ENCODE measurements at regions not wholly inside any gene's neighbourhood (a gene's known extent, or its start where the extent isn't known, plus 50 kb on each side); places are given as distances from the start of the nearest gene placed in this dataset.
"Not testable (repeated sequence)": the region's sequence is repeated elsewhere in the genome, so short reads cannot be mapped to it uniquely, and the experiment has no call there.

DNA sequence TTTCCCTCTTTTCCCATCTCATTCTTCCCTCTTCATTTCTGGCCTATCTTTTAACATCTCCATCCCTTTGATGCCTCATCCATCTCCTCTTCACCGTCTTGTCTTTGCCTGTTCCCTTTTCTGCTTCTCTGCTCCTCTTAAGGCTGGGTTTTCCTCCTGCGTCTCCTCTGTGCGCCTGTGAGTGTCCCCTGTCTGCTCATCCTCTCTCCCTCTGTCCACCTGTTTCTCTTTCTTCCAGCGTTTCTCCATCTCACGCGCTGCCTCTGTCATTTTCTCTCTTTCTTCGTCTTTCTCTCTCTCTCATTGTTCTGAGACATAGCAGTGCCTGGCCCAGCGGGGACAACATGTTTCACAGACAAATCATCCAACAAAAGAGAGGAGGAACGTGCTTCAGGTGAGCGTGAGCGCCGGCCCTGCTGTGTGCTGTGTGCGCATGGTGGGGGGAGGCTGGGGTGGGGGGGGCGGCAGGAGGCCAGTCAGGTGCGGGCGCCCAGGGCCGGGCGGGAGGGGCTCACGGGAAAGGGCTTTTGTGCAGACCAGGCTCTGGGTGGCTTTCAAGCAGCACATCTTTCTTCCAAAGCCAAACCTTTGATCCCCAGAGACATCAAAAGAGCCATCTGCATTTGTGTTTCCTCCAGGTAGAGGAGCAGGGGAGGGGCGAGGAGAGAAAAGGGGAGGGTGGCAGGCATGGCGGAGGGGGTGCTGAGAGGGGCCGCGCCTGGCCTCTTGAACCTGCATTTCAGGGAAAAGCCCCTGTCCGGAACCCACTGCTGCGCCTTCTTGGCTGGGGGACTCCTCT, 121.3 kb downstream of the VEGFA start:
- DNase-seq = no peak

DNA sequence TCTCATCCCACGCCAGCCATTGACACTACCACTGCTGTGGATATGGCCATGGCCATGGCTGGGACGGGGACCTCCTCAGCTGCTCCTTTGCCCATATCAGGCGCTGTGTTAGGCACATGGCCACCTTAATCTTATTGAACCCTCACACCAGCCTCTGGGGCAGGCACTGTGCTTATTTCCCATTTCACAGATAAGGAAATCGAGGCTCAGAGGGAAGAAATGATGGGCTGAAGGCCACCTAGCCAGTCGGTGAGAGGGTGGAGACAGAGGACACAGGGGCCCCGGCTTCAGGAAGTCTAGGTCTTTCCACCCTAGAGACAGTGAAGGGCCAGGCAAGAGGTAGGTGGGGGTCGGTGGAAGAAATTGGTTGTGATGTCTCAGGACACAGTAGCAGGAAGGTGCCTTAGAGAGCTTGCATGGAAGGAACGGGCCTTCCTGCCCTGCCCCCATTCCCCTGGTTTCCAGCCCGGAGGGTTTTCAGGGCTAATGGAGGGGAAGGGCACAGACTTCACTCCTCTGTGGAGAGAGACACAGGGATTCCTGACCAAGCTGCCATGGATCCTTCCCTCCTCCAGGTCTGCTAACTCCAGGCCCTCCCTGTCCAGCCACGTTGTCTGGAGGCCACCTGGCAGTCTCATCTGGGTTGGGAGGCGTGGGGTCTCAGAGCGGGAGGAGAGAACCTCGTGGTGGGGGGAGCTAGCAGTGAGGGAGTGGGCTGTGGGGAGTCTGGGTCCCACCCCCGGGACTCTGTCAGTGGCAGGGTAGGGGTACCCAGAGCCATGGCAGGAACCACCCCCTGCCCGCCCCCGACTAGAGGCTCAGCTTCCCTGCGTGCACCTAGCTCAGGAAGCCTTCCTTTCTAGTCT, 120.4 kb downstream of the VEGFA start:
- DNase-seq = no peak

DNA sequence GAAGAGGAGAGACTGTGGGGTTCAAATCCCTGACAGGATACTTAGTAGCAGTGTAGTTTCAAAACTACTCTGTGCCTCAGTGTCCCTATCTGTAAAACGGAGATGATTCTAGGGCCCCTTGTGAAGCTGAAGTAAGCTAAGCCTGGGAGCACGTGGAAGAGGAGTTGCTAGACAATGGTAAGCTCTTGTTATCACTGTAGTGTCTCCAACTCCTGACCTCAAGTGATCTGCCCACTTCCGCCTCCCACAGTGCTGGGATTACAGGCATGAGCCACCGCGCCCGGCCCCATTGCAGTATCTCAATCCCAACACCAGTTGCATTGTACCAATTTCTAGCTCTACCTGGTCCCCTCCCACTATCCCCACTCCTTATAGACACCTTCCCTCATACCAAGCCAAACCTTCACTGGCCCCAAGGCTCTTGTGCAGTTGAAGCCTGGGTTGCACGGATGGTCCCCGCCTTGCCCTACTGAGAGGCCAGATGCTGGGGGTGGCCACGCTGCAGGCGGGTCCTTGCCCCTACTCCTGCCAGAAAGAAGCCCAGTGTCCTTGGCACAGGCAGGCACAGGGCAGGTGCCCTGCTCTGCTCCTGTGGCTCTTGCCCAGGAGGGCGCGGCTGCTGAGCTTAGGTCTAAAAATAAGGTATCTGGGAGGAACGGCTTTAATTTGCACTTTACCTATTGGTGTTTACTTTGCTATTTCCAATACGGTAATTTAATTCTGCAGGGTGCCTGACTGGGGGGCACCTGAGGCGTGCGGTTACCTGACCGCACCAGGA, 118.1 kb downstream of the VEGFA start:
- no peak for DNase-seq

DNA sequence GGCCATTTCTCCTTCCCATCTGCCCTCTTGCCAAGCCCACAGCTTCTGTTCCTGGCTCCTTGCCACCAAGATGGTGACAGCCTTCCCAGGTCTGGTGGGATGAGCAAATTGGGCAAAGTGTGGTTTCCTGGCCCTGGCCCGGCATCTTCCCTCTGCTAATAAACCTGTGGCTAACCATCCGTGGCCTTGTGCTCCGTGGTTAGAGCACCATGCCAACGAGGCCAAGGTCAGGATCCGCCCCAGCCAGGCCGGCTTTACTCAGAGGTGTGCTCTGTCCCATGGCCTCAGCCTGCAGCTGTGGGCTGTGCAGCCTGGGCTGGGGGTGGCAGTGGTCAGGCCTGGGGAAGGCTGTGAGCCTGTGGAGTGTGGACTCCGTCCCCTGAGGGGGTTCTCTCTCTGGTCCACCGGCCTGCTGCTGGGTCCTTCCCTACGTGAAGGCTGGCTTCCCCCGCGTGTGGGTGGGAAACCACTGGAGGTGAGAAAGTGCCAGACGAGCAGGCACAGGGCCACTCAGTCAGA, 117.4 kb downstream of the VEGFA start:
- DNase-seq = no peak

DNA sequence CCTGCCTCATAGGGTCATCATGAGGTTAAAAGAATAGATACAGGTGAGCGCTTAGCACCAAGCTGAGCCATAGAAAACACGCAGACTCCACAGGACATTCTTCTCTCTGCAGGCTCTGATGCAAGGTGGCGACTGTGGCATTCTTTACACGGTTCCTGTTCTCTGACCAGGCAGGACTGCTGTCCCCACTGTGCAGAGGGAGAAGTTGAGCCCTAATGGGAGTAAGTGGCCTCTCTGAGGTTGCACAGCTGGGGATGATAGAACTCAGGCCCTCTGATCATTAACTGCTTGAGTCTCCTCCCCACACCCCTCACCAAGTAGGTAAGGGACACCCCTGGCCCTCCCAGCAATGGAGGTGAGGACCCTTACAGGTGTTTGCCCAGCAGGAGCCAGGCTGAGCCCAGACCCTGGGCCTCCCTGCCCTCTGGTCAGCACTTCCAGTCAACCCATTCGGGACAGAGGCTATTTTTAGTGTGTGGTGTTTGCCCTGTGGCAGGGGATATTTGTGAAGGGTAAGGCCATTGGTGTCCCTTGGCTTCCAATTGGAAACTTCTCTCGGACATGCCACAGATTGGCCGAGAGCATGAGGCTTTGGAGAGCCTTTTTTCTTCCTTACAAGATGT, 116.8 kb downstream of the VEGFA start:
- DNase-seq = no peak

DNA sequence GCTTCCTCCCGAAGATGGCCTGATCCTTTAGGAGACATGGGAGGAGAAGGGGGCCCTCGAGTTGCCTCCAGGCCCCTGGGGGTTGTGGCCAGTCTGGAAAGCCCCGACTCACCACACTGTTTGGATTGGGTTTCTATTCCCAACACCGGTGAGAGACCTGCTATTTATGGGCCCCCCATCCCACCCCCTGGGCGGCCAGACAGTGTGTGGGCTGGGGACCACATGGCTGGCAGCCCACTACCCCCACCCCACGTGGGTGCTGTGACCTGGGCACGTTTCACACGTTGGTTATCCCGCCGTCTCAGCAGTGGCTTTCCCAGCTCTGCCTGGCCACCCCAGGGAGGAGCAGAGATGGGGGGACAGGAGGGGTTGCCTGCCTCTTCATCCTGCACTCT, 116.1 kb downstream of the VEGFA start:
- no peak for DNase-seq

DNA sequence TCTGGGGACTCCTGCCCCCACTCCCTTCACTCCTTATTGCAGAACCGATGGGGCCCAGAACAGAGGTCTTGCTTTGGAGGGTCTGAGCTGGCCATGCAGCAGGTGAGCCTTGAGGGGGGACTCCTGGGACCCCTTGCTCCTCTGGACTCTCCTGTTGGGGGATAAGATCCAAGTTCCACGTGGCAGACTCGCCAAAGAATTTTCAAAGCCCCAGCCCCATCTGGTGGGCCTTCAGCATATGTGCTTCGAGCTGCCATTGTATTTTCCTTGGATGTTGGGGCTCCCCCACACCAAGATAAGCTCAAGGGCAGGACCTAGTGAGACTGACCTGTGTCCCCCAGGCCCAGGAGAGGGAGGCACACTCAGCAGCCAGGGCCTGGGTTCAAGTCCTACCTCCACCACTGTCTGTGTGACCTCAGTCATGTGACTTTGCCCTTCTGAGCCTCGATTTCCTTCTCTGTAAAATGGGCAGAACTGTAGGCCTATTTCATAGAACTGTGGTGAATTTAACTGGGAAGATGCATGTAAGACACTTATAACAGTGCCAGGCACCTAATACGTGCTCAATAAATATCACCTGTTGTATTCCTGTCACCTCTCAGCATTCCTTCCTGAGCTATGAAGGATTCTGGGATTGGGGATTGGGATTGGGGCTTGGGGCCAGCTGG, 115.5 kb downstream of the VEGFA start:
- DNase-seq = no peak

DNA sequence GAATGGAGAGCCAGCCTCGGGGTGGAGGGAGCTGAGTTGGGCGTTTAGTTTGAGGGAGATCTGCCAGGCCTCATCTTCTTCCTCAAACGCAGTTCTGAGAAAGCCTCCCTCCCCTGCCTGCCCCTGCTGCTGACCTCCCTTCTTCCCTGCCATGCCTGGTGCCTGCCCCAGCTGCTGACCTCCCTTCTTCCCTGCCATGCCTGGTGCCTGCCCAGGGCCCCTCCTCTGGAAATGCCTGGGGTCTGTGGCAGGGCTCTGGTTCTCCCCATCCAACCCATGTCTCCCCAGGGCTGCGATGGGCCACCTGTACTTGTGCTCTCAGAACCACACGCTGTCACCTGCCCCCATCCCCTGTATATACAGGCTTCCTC, 114.6 kb downstream of the VEGFA start:
- DNase-seq = peak in 1 of 56 donors; percentile 6

DNA sequence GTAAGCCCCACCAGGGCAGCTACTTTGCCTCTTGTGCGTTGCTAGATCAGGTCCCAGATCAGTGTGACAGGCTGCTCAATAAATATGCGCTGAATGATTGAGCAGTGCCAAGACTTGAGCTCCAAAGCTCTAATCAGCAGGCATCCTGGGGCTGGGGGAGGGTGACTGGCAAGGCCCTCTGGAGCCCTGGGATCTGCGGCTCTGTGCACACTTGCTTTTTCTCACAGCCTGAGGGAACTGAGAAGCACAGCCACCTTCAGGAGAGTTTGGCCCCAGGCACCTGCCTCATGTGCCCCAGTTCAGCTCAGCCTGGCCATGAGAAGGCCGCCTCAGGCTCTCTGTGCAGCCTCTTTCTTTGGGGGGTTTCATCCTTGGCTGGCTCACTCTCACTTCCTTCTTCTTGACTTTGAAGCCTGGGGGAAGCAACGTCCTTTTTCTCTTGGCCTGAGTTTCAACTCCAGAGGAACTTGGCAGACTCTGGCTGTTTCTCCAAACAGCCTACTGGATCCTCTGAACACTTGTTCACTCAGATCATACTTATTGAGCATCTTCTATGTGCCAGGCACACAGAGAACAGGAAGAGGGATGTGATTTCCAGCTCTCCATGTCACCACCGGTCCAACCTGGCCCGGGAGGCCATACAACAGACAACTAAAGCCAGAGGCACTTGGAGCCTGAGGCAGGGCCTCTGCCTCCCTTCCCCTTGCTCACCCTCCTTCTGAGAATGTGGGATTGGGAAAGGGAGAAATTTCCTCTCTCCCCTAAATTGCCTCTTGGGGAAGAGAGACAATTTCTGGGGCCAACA, 114.0 kb downstream of the VEGFA start:
- DNase-seq = peak in 4 of 56 donors; percentile 6 to 19 (median 10)

DNA sequence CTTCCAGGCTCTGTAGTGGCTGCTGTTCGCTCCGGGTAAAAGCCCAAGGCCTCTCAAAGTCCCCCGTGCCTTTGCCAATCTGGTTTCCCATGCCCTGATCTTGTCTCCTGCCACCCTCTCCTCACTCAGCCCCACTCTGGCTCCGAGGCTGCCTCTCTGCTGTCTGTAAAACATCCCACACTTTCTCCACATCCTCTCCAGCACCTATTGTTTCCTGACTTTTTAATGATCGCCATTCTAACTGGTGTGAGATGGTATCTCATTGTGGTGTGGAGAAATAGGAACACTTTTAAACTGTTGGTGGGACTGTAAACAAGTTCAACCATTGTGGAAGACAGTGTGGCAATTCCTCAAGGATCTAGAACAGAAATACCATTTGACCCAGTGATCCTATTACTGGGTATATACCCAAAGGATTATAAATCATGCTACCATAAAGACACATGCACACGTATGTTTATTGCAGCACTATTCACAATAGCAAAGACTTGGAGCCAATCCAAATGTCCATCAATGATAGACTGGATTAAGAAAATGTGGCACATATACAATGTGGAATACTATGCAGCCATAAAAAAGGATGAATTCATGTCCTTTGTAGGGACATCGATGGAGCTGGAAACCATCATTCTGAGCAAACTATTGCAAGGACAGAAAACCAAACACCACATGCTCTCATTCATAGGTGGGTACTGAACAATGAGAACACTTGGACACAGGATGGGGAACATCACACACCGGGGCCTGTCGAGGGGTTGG, 112.9 kb downstream of the VEGFA start:
- DNase-seq = not testable (repeated sequence)

DNA sequence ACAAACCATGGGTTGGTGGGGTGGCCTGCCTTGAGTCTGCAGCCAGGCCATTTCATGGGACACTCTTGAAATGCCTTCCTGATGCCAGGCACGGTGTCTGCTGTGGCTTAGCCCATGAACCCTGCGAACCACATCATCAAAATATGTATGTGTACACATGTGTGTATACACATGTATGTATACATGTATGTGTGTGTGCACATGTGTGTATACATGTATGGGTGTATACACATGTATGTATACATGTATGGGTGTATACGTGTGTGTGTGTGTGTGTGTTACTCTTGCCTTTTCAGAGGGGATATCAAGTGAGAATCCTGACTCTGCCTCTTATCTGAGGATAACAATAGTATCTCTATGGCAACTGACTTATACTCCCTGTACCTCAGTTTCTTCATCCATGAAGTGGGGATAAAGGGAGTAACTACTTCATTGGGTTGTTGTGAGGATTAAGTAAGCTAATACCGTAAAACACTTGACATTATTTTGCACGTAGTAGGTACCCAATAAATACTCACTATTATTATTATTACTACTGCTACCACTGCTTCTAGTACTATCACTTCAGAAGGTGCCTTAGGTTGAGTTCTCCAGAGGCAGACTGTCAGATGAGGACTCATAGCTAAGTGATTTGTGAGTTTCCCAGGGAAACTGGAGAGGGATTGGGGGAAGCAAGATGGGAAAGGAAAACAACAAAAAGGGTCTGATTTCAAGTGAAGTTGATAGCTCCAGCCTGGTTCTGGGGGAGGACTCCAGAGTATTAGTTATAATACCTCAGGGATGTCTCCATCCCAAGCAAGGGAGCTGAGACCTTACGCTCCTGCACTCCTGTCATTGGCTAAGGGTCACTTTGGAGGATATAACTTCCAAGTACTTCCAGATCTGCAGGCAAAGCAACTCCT, 110.5 kb downstream of the VEGFA start:
- DNase-seq = no peak

DNA sequence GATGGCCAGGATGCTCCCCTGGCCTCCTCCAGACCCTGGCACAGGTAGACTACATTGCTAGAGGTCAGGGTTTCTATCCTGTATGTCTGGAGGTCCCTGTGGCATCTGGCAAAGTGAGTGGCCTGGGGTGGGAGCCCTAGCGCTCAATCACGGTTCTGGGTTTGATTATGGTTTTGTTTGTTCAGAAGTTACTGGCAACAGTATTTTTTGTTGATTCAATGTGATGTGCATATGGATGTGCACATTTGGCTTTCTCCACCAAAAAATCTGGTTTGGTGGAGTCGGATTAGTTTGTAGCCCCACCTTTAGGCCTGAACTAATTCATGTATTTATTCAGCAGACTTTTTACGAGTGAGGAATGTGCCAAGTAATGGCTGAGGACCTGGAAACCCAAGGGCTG, 109.7 kb downstream of the VEGFA start:
- no peak for DNase-seq

DNA sequence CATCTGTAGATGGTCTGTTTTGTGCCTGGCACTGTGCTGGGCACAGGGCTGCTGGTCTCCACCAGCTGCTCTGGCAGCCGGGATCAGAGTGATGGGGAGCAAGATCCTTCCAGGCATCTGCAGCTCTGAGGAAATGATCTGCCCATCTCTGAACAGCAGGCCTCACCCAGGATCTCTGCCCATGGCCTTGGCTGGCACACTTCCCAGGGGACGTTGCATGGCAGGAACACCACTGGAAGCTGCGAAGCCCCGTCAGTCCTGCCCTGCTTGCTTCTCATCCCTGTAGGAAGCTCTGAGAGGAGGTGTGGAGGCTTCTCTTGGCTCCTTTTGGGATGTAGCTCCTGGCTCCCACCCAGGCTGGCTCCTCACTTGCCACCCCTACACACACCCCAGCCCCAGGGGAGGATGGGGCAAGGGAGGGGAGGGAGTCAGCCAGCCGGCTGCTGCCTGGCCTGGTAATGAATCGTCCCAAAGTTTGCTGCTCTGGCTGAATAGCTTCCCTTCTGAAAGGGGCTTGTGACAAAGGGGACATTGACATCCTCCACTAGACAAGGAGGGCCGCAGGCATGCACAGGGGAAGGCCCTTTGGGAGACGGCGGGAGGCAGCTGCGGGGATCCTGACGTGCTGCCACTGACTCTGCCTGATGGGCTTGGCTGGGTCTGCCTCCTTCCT, 108.9 kb downstream of the VEGFA start:
- peak in 51 of 56 donors; percentile 10 to 84 (median 53) for DNase-seq

DNA sequence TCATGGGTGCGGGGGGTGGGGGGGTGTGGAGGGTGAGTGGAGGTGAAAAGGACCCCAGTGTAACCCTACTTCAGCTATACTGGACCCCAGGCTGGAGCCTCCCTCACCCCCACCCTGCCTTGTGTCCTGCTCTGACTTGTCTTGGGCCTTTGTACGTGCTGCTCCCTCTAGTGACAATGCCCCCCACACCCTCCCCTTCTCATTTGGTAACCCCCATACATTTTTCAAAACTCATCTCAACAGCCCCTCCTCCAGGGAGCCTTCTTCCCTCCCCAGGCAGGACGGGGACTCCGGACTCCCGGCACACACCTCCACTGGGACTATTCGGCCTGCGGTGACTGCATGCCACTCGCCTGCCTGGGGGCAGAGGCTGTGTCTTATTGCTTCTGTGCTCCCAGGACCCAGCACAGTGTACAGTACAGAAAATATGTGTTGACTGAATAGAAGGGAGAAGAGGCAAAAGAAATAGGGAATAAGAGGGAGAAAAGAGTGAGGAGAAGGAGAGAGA, 108.2 kb downstream of the VEGFA start:
- no peak for DNase-seq

DNA sequence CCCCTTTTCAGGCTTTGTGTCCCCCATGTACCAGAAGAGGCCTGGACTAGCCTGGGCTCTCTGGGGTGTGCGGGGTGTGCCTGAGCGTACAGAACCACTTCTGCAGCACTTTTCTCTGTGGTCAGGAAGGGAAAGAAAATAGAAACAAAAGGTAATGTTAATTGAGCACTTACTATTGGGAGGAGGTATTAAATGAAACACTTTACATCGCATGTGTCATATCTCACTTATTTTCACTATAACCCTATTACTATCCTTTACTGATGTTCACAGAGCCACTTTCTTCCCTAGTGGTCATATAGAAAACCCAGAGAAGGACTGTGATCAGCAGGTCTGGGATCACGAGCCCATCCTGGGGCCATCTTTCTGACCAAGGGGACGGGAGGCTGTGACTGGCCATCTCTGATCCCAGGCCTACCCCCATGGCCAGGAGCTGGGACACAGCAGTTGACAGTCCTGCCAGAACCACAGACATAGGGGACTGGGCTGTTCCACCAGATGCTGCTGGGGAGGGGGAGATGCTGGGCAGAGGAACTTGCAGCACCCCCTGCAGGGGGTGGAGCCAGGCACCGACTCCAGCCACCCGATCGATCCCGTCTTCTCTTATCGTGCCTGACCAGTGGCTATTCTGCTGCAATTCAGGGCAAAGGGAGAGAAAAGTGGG, 107.6 kb downstream of the VEGFA start:
- DNase-seq = no peak

DNA sequence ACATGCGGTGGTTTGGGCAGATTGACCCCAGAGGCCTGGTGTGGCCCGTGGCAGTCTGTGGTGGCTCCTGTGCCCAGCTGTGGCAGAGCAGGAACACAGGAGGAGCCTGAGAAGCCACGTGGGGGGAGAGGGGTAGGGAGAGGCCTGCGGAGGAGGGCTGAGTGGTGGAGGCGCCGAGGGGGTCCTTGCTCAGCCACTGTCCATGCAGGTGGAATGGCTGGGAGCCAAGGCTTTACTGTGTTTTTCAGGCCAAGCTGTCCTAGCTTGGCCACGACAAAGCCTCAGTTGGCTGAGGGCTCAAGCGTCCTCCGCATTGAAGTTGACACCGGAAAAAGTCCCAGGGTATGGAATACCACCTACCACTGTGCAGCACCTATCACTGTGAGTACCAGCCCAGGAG, 107.0 kb downstream of the VEGFA start:
- no peak for DNase-seq
